ENCODE measurements at regions not wholly inside any gene's neighbourhood (a gene's known extent, or its start where the extent isn't known, plus 50 kb on each side); places are given as distances from the start of the nearest gene placed in this dataset.

GRCh38 chr1:199959033-199959774 lies 68.3 kb upstream of the NR5A2 start:
- TF ChIP-seq, protein P1, sequence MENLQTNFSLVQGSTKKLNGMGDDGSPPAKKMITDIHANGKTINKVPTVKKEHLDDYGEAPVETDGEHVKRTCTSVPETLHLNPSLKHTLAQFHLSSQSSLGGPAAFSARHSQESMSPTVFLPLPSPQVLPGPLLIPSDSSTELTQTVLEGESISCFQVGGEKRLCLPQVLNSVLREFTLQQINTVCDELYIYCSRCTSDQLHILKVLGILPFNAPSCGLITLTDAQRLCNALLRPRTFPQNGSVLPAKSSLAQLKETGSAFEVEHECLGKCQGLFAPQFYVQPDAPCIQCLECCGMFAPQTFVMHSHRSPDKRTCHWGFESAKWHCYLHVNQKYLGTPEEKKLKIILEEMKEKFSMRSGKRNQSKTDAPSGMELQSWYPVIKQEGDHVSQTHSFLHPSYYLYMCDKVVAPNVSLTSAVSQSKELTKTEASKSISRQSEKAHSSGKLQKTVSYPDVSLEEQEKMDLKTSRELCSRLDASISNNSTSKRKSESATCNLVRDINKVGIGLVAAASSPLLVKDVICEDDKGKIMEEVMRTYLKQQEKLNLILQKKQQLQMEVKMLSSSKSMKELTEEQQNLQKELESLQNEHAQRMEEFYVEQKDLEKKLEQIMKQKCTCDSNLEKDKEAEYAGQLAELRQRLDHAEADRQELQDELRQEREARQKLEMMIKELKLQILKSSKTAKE (IDR thresholded peaks at IDR 0.05; ENCODE audit: low read depth, poor library complexity, severe bottlenecking): no peak
- TF ChIP-seq CTCF (IDR thresholded peaks at IDR 0.05 in 2 of 3, conservative IDR thresholded peaks at IDR 0.05 in 1 of 3; ENCODE audit: control insufficient read depth in 2 of 3, extremely low read depth in 1 of 3, insufficient read depth in 1 of 3, low read depth in 3 of 3, low read length in 3 of 3) (no peak), REST (IDR thresholded peaks at IDR 0.05; ENCODE audit: low read depth, low read length) (no peak), ETV6 (conservative IDR thresholded peaks at IDR 0.05 in 1 of 2, IDR thresholded peaks at IDR 0.05 in 1 of 2; ENCODE audit: borderline replicate concordance in 1 of 2, low read depth in 1 of 2) (no peak), HDAC2 (IDR thresholded peaks at IDR 0.05) (no peak), MEF2A (IDR thresholded peaks at IDR 0.05; ENCODE audit: insufficient read depth, low read depth, low read length) (no peak), CREM (IDR thresholded peaks at IDR 0.05; ENCODE audit: low read depth) (no peak)
